ENCODE measurements at regions not wholly inside any gene's neighbourhood (a gene's known extent, or its start where the extent isn't known, plus 50 kb on each side); places are given as distances from the start of the nearest gene placed in this dataset.

DNA sequence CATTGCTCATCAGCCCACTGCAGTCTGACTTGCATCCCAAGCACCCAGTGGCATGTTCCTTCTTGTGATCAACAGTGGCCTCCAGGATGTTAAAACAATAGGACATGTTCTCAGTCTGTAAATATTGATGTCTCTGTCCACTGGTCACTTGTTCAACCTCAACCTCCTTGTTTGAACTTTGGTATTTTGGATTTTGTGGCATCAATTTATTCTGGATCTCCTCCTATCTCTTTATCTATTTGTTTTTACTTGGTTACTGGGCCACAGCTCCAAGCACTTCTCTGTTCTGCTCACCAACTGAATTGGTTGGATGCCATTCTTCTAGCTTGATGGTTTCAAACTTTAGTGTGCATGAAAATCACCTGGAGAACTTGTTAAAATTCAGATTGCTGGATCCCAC is 1414.8 kb upstream of the CELF4 start:
- TF ChIP-seq ZNF274 (IDR thresholded peaks at IDR 0.05; ENCODE audit: low read depth, low read length) = no peak
- TF ChIP-seq YY1 (IDR thresholded peaks at IDR 0.05; ENCODE audit: insufficient read depth, insufficient read length) = no peak
- TF ChIP-seq SUZ12 (IDR thresholded peaks at IDR 0.05; ENCODE audit: extremely low read depth, insufficient read depth, insufficient read length) = no peak

Data from NT2/D1 (cell line).